GM13977 (cell line): ENCODE measurements at regions not wholly inside any gene's neighbourhood (a gene's known extent, or its start where the extent isn't known, plus 50 kb on each side); places are given as distances from the start of the nearest gene placed in this dataset.

Experiments
- DNase-seq: peaks from one replicate; pipeline ENCODE4 v3.0.0; 2012; ENCODE audit warnings: low spot score
- CTCF ChIP-seq: IDR thresholded peaks from 2 replicates; pipeline ENCODE4 v1.5.1; 2012; ENCODE audit warnings: mild to moderate bottlenecking, control low read depth; ENCODE audit not compliant: insufficient read depth; ENCODE audit errors: extremely low read depth, missing control alignments
- in situ Hi-C: fragments of 300-500 bp; cut with MboI; formaldehyde crosslinking; loops from one replicate; pipeline ENCODE4 v1.12.0; 2022; ENCODE audit warnings: low sequenced_read_pairs, low pct_unique_long_range_greater_than_20kb, mixed read lengths, inconsistent platforms; ENCODE audit not compliant: unreplicated experiment

- in situ Hi-C loops = no loop called here
- TF ChIP-seq CTCF = no peak
- DNase-seq = no peak
These were observed 86.0 kb upstream of the FER start for GRCh38 chr5:108661590-108662219.

GRCh38 chr5:108661024-108661423, 86.7 kb upstream of the FER start:
- no peak for DNase-seq
- TF ChIP-seq CTCF = no peak
- in situ Hi-C loops = no loop called here

- no peak for TF ChIP-seq CTCF
- in situ Hi-C loops = no loop called here
- no peak for DNase-seq
These were observed 87.4 kb upstream of the FER start for GRCh38 chr5:108660291-108660690.

GRCh38 chr5:108659531-108659930, 88.2 kb upstream of the FER start:
- no peak for DNase-seq
- TF ChIP-seq CTCF = no peak
- in situ Hi-C loops = no loop called here

GRCh38 chr5:108655750-108656450, 91.8 kb upstream of the FER start:
- in situ Hi-C loops = no loop called here
- TF ChIP-seq CTCF = no peak
- no peak for DNase-seq

GRCh38 chr5:108654051-108654450, 93.6 kb upstream of the FER start:
- in situ Hi-C loops = no loop called here
- no peak for DNase-seq
- TF ChIP-seq CTCF = no peak
